ENCODE measurements at regions not wholly inside any gene's neighbourhood (a gene's known extent, or its start where the extent isn't known, plus 50 kb on each side); places are given as distances from the start of the nearest gene placed in this dataset.

GRCh38 chr4:11037637-11038036, 353.1 kb upstream of the CLNK start:
- DNase-seq (ENCODE audit: low read depth) = no peak
- no peak for TF ChIP-seq CTCF (IDR thresholded peaks at IDR 0.05; ENCODE audit: low read length, missing control alignments)
- H3K4me3 ChIP-seq (replicated peaks; ENCODE audit: low read depth, low read length) = no peak overlapping the region

- no peak overlapping the region for H3K4me3 ChIP-seq (replicated peaks; ENCODE audit: low read depth, low read length)
- DNase-seq (ENCODE audit: low read depth) = no peak
- no peak for TF ChIP-seq CTCF (IDR thresholded peaks at IDR 0.05; ENCODE audit: low read length, missing control alignments)
These were observed 343.8 kb upstream of the CLNK start for GRCh38 chr4:11028334-11028733.

DNA sequence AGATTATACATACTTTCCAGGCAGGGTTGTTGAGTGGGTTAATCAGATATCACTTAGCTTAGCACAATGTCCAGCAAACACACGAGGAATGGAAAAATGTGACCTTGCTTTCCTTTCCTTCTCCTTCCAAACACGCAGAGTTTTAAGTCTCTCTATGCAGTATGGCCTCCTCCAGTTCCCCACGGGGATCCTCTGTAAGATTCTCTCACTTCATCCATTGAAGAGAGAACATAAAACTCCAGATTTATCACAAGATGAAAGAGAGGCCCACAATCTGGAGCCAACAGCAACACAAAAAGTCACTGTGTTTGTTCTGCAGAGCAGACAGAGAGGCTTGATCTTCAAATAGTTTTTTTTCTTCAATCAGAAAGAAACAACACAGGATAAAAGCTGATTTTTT, 336.8 kb upstream of the CLNK start:
- no peak for DNase-seq (ENCODE audit: low read depth)
- TF ChIP-seq CTCF (IDR thresholded peaks at IDR 0.05; ENCODE audit: low read length, missing control alignments) = no peak

GRCh38 chr4:11019451-11020240, 335.1 kb upstream of the CLNK start:
- no peak for DNase-seq (ENCODE audit: low read depth)
- H3K4me3 ChIP-seq (replicated peaks; ENCODE audit: low read depth, low read length) = no peak overlapping the region
- TF ChIP-seq CTCF (IDR thresholded peaks at IDR 0.05; ENCODE audit: low read length, missing control alignments) = no peak

More for the DNA sequence above, 336.8 kb upstream of the CLNK start:
- no peak overlapping the region for H3K4me3 ChIP-seq (replicated peaks; ENCODE audit: low read depth, low read length)

GRCh38 chr4:11014199-11014598, 329.6 kb upstream of the CLNK start:
- TF ChIP-seq CTCF (IDR thresholded peaks at IDR 0.05; ENCODE audit: low read length, missing control alignments) = no peak
- DNase-seq (ENCODE audit: low read depth) = no peak
- H3K4me3 ChIP-seq (replicated peaks; ENCODE audit: low read depth, low read length) = no peak overlapping the region

DNA sequence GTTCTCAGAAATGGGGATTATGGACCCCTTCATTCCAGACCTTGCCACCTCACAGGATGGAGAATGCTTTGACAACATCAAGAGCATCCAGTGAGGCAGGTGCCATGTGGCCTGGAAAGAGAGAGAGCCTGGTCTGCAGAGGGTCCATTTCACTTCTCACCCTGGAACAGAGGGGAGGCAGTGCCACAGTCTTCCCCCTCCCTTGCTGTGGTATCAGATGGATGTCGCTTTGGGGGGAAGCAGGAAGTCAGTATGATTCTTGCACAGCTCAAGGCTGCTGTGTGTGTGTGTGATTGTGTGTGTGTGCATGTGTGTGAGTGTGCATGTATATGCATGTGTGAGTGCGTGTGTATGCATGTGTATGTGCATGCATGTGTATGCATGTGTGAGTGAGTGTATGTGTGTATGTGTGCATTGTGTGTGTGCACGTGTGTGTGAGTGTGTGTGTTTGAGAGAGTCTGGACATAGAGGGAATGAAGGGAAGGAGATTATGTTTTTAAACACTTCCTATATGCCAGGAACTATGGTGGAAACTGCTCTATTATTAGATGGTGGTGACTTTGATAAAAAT, 328.6 kb upstream of the CLNK start:
- DNase-seq (ENCODE audit: low read depth) = no peak
- TF ChIP-seq CTCF (IDR thresholded peaks at IDR 0.05; ENCODE audit: low read length, missing control alignments) = no peak
- no peak overlapping the region for H3K4me3 ChIP-seq (replicated peaks; ENCODE audit: low read depth, low read length)

DNA sequence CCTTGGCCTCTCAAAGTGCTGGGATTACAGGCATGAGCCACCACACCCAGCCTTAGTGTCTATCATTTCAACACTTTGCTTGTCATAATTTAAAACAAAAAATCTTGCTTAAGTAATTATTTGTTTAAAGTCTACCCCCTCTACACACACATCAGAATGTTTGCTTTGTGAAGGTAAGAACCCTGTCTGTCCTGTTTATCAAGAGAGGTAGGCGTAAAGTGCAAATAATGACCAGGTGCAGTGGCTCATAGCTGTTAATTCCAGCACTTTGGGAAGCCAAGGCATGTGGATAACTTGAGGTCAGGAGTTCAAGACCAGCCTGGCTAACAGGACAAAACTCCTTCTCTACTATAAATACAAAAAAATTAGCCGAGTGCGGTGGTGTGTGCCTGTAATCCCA, 326.7 kb upstream of the CLNK start:
- no peak overlapping the region for H3K4me3 ChIP-seq (replicated peaks; ENCODE audit: low read depth, low read length)
- DNase-seq (ENCODE audit: low read depth) = no peak
- no peak for TF ChIP-seq CTCF (IDR thresholded peaks at IDR 0.05; ENCODE audit: low read length, missing control alignments)
